HepG2 (cell line): ENCODE measurements at regions not wholly inside any gene's neighbourhood (a gene's known extent, or its start where the extent isn't known, plus 50 kb on each side); places are given as distances from the start of the nearest gene placed in this dataset.

Experiments used
- CTCF ChIP-seq: sonication (generic); formaldehyde crosslinking; IDR thresholded peaks from 2 replicates; pipeline ENCODE4 v1.5.0; 2020; ENCODE audit warnings: mild to moderate bottlenecking, missing genetic modification reagents, moderate library complexity
- HDAC6 ChIP-seq: fragments of 200-600 bp; sonication (generic); IDR thresholded peaks from 2 replicates; pipeline ENCODE4 v1.7.0; 2017; ENCODE audit warnings: mild to moderate bottlenecking, antibody characterized with exemption, low read length, low read depth
- PAWR ChIP-seq: sonication (generic); formaldehyde crosslinking; IDR thresholded peaks from 2 replicates; pipeline ENCODE4 v1.4.0; 2020; ENCODE audit warnings: missing genetic modification reagents, mild to moderate bottlenecking, borderline replicate concordance
- REL ChIP-seq: sonication (generic); formaldehyde crosslinking; conservative IDR thresholded peaks from 2 replicates; pipeline ENCODE4 v1.8.0; 2022; ENCODE audit warnings: mild to moderate bottlenecking, missing genetic modification reagents, moderate library complexity
- TMF1 ChIP-seq: sonication (generic); formaldehyde crosslinking; IDR thresholded peaks from 2 replicates; pipeline ENCODE4 v1.8.1; 2022; ENCODE audit warnings: low read depth, missing genetic modification reagents
- ZNF691 ChIP-seq: sonication (generic); formaldehyde crosslinking; IDR thresholded peaks from 2 replicates; pipeline ENCODE4 v1.4.0; 2020; ENCODE audit warnings: missing genetic modification reagents, low read depth, mild to moderate bottlenecking, borderline replicate concordance

- no peak for TF ChIP-seq PAWR
- TF ChIP-seq ZNF691 (CRISPR knock-in tag): no peak
- TF ChIP-seq REL (CRISPR knock-in tag): no peak
- TF ChIP-seq TMF1 (CRISPR knock-in tag): no peak
- no peak for TF ChIP-seq CTCF (CRISPR knock-in tag)
- no peak for TF ChIP-seq HDAC6
Measured at GRCh38 chr14:65864984-65865383, 452.5 kb downstream of the FUT8 start.
